GM18861 (cell line): ENCODE measurements at regions not wholly inside any gene's neighbourhood (a gene's known extent, or its start where the extent isn't known, plus 50 kb on each side); places are given as distances from the start of the nearest gene placed in this dataset.

Experiments used
- ATAC-seq: cut with Tn5 transposase; IDR thresholded peaks from one replicate; pipeline ENCODE4 v1.9.1; 2021; ENCODE audit not compliant: unreplicated experiment

GRCh38 chr2:65799141-65799854, 366.9 kb upstream of the SPRED2 start:
- no peak for ATAC-seq

- no peak for ATAC-seq
Measured at GRCh38 chr2:65798641-65799040, 366.2 kb upstream of the SPRED2 start.

GRCh38 chr2:65794994-65795393, 362.6 kb upstream of the SPRED2 start:
- no peak for ATAC-seq

GRCh38 chr2:65791404-65791975, 359.1 kb upstream of the SPRED2 start:
- no peak for ATAC-seq

GRCh38 chr2:65790676-65790935, 358.2 kb upstream of the SPRED2 start:
- no peak for ATAC-seq

GRCh38 chr2:65789923-65790675, 357.7 kb upstream of the SPRED2 start:
- no peak for ATAC-seq

- ATAC-seq = no peak
Measured at GRCh38 chr2:65788556-65788955, 356.2 kb upstream of the SPRED2 start.

GRCh38 chr2:65786765-65787164, 354.4 kb upstream of the SPRED2 start:
- no peak for ATAC-seq

- no peak for ATAC-seq
Measured at GRCh38 chr2:65786007-65786717, 353.8 kb upstream of the SPRED2 start.

- no peak for ATAC-seq
Measured at GRCh38 chr2:65782996-65783650, 350.7 kb upstream of the SPRED2 start.

GRCh38 chr2:65782186-65782585, 349.8 kb upstream of the SPRED2 start:
- no peak for ATAC-seq

- no peak for ATAC-seq
Measured at GRCh38 chr2:65781756-65782155, 349.4 kb upstream of the SPRED2 start.

GRCh38 chr2:65779021-65779420, 346.6 kb upstream of the SPRED2 start:
- ATAC-seq = no peak

GRCh38 chr2:65778137-65778536, 345.7 kb upstream of the SPRED2 start:
- no peak for ATAC-seq

GRCh38 chr2:65775839-65776238, 343.4 kb upstream of the SPRED2 start:
- ATAC-seq = no peak

GRCh38 chr2:65767946-65768345, 335.5 kb upstream of the SPRED2 start:
- ATAC-seq = no peak

GRCh38 chr2:65766768-65767267, 334.4 kb upstream of the SPRED2 start:
- no peak for ATAC-seq

- ATAC-seq = no peak
Measured at GRCh38 chr2:65765376-65765775, 333.0 kb upstream of the SPRED2 start.

GRCh38 chr2:65762068-65762467, 329.7 kb upstream of the SPRED2 start:
- ATAC-seq = no peak

- ATAC-seq = no peak
Measured at GRCh38 chr2:65754219-65754618, 321.8 kb upstream of the SPRED2 start.

GRCh38 chr2:65751408-65751807, 319.0 kb upstream of the SPRED2 start:
- no peak for ATAC-seq
